HUES6 (cell line): ENCODE measurements at regions not wholly inside any gene's neighbourhood (a gene's known extent, or its start where the extent isn't known, plus 50 kb on each side); places are given as distances from the start of the nearest gene placed in this dataset.

Experiments used
- H3K27ac ChIP-seq: 2 replicates; pipeline ENCODE4 v1.7.0; 2013; ENCODE audit warnings: low read depth, mild to moderate bottlenecking, low read length, inconsistent platforms
- H3K27me3 ChIP-seq: 2 replicates; pipeline ENCODE4 v1.6.1; 2013; ENCODE audit warnings: low read length; ENCODE audit not compliant: control insufficient read depth, insufficient read depth
- H3K36me3 ChIP-seq: 2 replicates; pipeline ENCODE4 v1.6.1; 2013; ENCODE audit warnings: low read length; ENCODE audit not compliant: control insufficient read depth, insufficient read depth
- H3K4me1 ChIP-seq: 2 replicates; pipeline ENCODE4 v1.6.1; 2013; ENCODE audit warnings: low read length; ENCODE audit not compliant: control insufficient read depth, insufficient read depth
- H3K4me3 ChIP-seq: 2 replicates; pipeline ENCODE4 v1.5.1; 2013; ENCODE audit warnings: low read depth, low read length
- H3K9ac ChIP-seq: one replicate; pipeline ENCODE4 v1.6.1; 2013; ENCODE audit warnings: mild to moderate bottlenecking, low read length
- H3K9me3 ChIP-seq: 2 replicates; pipeline ENCODE4 v1.6.1; 2013; ENCODE audit warnings: low read depth, low read length; ENCODE audit not compliant: control insufficient read depth, insufficient read depth

- no peaks in the 10 kb centered on the region; the same call in 1 of the 2 replicates for H3K36me3 ChIP-seq
- no peaks in the 10 kb centered on the region for H3K4me1 ChIP-seq
- H3K27ac ChIP-seq = no peak overlapping the region
- H3K9ac ChIP-seq = no peak overlapping the region
- H3K27me3 ChIP-seq = no peaks in the 10 kb centered on the region
- no peak overlapping the region for H3K4me3 ChIP-seq
- H3K9me3 ChIP-seq = no peaks in the 10 kb centered on the region
Observed at GRCh38 chr4:20487446-20487845, 212.8 kb upstream of the PACRGL start.

GRCh38 chr4:20487852-20488251, 212.4 kb upstream of the PACRGL start:
- Histone ChIP-seq H3K4me3 (no peak overlapping the region), H3K27me3 (no peaks in the 10 kb centered on the region), H3K9ac (no peak overlapping the region), H3K27ac (no peak overlapping the region), H3K36me3 (no peaks in the 10 kb centered on the region; the same call in 1 of the 2 replicates), H3K4me1 (no peaks in the 10 kb centered on the region), H3K9me3 (no peaks in the 10 kb centered on the region)

DNA sequence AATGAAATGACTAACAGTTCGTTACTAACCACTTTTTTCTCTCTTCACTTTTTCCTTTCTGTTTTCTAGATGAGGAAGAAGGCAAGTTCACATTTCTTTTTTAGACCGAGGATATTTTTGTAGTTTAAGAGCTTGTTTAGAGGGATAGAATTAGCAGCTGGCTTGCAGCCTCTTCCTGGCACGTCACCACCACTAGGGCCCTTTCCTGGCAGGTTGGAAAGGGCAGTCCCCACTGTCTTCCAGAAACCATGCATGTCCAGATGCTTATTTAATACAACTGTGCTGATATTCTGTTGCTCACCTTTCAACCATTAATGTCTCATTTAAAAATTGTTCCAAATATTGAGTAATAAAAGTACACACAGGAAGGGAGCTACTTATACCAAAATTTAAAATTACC, 209.5 kb upstream of the PACRGL start:
- Histone ChIP-seq H3K9me3 (no peaks in the 10 kb centered on the region), H3K4me1 (no peaks in the 10 kb centered on the region), H3K9ac (no peak overlapping the region), H3K27me3 (no peaks in the 10 kb centered on the region), H3K4me3 (no peak overlapping the region), H3K36me3 (no peaks in the 10 kb centered on the region; the same call in 1 of the 2 replicates), H3K27ac (no peak overlapping the region)

GRCh38 chr4:20493761-20494353, 206.4 kb upstream of the PACRGL start:
- Histone ChIP-seq H3K4me3 (no peak overlapping the region), H3K4me1 (no peaks in the 10 kb centered on the region), H3K27me3 (no peaks in the 10 kb centered on the region), H3K27ac (no peak overlapping the region), H3K9ac (no peak overlapping the region), H3K36me3 (no peaks in the 10 kb centered on the region; the same call in 1 of the 2 replicates), H3K9me3 (no peaks in the 10 kb centered on the region)

DNA sequence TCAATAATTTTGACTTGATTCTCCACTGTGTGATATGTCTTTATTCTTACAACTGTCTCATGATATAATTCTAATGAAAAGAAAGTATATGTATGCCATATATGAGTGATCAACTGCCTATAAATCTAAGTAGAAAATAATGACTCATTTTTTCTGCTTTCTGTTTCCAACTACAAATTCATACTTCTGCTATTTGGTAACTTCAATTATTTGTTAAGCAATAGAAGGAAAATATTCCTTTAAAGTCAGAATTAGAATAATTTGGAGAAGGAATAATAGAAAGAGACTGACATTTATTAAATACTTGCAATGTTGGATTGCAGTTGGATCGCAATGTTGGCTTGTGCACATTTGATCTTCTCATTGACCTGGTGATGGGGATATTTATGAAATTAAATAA, 204.2 kb upstream of the PACRGL start:
- Histone ChIP-seq H3K4me1 (no peaks in the 10 kb centered on the region), H3K27me3 (no peaks in the 10 kb centered on the region), H3K4me3 (no peak overlapping the region), H3K9ac (no peak overlapping the region), H3K9me3 (no peaks in the 10 kb centered on the region), H3K27ac (no peak overlapping the region), H3K36me3 (no peaks in the 10 kb centered on the region; the same call in 1 of the 2 replicates)

DNA sequence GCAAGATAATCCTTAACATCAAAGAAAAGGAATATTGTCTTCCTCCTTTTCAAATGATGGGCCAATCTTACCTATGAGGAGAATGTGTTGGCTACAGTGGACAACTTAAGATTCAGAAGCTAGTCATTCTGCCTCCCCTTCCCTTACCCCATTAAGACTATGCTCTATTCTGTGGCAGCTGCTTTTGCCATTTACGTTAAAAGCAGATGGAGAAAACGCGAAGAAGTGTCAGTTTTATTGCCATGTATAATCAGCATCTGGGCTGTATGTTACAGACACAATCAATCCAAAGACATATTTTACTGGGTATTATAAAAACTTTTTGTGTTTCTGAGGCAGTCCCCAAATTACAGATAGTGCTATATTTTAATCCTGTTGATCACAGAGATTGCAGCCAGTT, 196.1 kb upstream of the PACRGL start:
- H3K4me1 ChIP-seq = no peaks in the 10 kb centered on the region
- H3K9me3 ChIP-seq = no peaks in the 10 kb centered on the region
- no peaks in the 10 kb centered on the region for H3K27me3 ChIP-seq
- no peak overlapping the region for H3K9ac ChIP-seq
- H3K27ac ChIP-seq = no peak overlapping the region
- no peak overlapping the region for H3K4me3 ChIP-seq
- no peaks in the 10 kb centered on the region for H3K36me3 ChIP-seq

GRCh38 chr4:20505927-20506326, 194.3 kb upstream of the PACRGL start:
- no peaks in the 10 kb centered on the region for H3K27me3 ChIP-seq
- H3K4me1 ChIP-seq = no peaks in the 10 kb centered on the region
- no peak overlapping the region for H3K27ac ChIP-seq

GRCh38 chr4:20506827-20507226, 193.4 kb upstream of the PACRGL start:
- Histone ChIP-seq H3K27ac (no peak overlapping the region), H3K9me3 (no peaks in the 10 kb centered on the region), H3K9ac (no peak overlapping the region), H3K36me3 (no peaks in the 10 kb centered on the region), H3K4me3 (no peak overlapping the region), H3K4me1 (no peaks in the 10 kb centered on the region), H3K27me3 (no peaks in the 10 kb centered on the region)

More at GRCh38 chr4:20505927-20506326, 194.3 kb upstream of the PACRGL start:
- H3K4me3 ChIP-seq = no peak overlapping the region
- H3K9me3 ChIP-seq = no peaks in the 10 kb centered on the region
- no peak overlapping the region for H3K9ac ChIP-seq
- no peaks in the 10 kb centered on the region for H3K36me3 ChIP-seq

GRCh38 chr4:20509315-20509714, 190.9 kb upstream of the PACRGL start:
- H3K4me3 ChIP-seq = no peak overlapping the region
- H3K9me3 ChIP-seq = no peaks in the 10 kb centered on the region
- H3K4me1 ChIP-seq = no peaks in the 10 kb centered on the region
- H3K36me3 ChIP-seq = no peaks in the 10 kb centered on the region
- H3K9ac ChIP-seq = no peak overlapping the region
- no peaks in the 10 kb centered on the region for H3K27me3 ChIP-seq
- no peak overlapping the region for H3K27ac ChIP-seq

- no peaks in the 10 kb centered on the region for H3K27me3 ChIP-seq
- H3K9me3 ChIP-seq = no peaks in the 10 kb centered on the region
- no peak overlapping the region for H3K9ac ChIP-seq
- H3K27ac ChIP-seq = no peak overlapping the region
- H3K36me3 ChIP-seq = no peaks in the 10 kb centered on the region
- no peak overlapping the region for H3K4me3 ChIP-seq
- no peaks in the 10 kb centered on the region for H3K4me1 ChIP-seq
Observed at GRCh38 chr4:20512033-20512792, 188.0 kb upstream of the PACRGL start.

DNA sequence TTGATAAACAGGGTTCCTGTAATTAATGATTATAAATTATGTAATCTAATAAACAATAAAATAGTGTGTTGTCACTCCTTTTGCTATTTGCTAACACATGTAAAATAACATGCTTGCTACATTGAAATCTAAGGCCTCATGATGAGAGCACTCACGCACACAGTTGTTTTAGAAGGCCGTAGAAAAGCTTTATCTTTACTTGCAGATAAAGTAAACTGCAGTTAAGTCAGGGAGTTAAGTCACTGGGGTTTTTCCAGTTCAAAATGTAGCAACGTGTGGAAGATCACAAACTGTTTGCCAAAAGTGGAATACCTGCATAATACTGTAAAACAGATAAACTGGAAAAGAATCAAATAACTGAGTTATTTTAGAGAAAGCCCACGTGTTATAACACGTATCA, 187.3 kb upstream of the PACRGL start:
- no peak overlapping the region for H3K9ac ChIP-seq
- H3K9me3 ChIP-seq = no peaks in the 10 kb centered on the region
- H3K27ac ChIP-seq = no peak overlapping the region
- H3K4me3 ChIP-seq = no peak overlapping the region
- H3K36me3 ChIP-seq = no peaks in the 10 kb centered on the region
- no peaks in the 10 kb centered on the region for H3K27me3 ChIP-seq
- H3K4me1 ChIP-seq = no peaks in the 10 kb centered on the region
